A204.1 (cell line): ENCODE measurements at regions not wholly inside any gene's neighbourhood (a gene's known extent, or its start where the extent isn't known, plus 50 kb on each side); places are given as distances from the start of the nearest gene placed in this dataset.

ENCODE experiments used
- FAIRE-seq: peaks from 2 replicates; lab custom pipeline; 2012; peaks lifted over from hg19 to GRCh38; lab: Jason Lieb, UNC

- FAIRE-seq = no peak
These were observed 1083.9 kb downstream of the SORCS3 start for GRCh38 chr10:105725007-105725406.

DNA sequence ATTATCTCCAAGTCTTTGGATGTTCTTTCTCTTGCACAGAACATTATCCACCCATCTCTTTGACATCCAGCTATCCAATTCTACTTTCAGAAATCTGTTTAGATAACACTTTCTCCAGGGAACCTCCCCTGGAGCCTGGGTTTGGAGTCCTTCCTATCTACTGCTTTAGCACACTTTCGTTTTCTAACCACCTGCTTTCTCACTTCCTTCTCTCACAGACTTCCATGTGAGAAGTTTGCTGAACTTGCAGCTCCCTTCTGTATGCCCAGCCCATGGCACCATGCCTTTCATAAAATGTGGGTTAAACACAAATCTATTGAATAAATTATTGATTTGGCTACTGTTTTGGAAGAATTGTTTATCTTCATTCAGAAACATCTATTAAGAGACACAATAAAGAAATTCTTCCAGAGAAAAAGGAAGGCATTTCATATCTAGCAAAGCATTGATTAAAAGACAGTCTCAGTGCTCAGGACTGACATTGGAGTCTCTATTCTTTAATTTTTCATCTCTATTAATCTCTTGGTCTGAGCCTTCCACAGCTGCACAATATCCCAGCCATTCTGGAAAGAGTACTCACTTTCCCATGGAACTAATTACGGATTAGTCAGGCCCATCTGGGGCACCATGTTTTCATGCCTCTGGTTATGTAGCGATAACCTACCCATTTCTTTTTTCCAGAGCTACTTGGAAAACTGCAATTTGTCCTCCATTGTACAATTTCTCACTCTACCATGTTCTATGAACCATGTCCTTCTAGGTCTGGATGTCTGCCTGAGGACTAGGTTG, 1077.3 kb downstream of the SORCS3 start:
- no peak for FAIRE-seq

DNA sequence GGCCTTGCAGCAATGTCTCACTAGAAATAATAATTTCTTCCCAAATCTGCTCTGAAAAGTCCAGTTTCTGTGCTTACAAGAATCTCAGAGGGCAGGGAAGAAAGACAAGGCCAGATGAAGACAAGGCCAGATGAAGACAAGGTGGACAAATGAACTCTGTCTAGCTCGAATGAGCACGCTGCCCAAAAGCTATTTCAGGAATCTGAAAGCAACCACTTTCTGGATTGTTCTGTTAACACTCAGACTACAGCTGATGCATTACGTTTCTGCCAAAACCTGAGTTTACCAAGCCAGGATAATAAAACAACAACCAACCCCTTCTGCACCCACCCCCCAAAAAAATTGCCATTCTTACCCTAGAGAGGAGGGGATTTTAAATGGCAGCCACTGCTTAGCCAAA, 1073.6 kb downstream of the SORCS3 start:
- FAIRE-seq = no peak

DNA sequence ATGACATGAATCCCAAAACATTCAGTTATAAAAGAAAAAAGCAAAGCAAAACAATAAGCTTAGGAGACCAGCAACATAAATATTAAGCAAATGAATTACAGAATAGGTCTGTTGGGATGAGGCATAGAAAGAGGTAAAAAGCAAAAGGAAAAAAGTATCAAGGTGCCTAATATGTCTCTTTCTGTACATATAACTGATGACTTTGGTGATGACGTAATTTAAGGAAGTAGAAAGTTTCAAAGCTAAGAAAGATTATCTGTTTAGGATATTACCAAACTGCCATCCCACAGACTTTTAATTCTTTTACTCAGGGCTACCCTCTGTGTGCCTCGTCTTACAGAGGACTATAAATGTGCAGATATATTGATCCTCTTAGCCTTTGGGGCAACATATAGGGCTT, 1066.5 kb downstream of the SORCS3 start:
- FAIRE-seq = no peak

GRCh38 chr10:105706281-105707026, 1065.4 kb downstream of the SORCS3 start:
- no peak for FAIRE-seq

- no peak for FAIRE-seq
These were observed 1061.1 kb downstream of the SORCS3 start for GRCh38 chr10:105702211-105702610.

DNA sequence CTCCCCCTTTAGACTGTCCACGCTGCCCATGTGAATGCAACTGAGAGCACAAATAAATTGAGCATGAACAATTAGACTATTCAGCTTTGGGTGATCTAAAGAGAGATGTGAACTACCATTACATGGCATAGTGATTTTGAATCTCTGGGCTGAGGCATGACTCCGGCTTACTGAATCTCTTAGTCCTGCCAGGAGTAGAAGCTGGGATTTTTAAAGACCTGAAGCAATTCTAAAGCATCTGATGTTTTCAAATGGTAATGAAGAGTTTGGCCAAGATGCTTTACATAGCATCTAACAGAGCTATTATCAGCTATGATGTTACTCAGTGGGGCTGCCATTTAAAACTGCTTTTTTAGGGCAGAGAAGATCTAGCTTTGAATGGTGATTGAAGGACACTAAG, 1059.1 kb downstream of the SORCS3 start:
- no peak for FAIRE-seq

GRCh38 chr10:105699504-105699903, 1058.4 kb downstream of the SORCS3 start:
- no peak for FAIRE-seq

- FAIRE-seq = no peak
These were observed 1057.5 kb downstream of the SORCS3 start for GRCh38 chr10:105698592-105698991.

DNA sequence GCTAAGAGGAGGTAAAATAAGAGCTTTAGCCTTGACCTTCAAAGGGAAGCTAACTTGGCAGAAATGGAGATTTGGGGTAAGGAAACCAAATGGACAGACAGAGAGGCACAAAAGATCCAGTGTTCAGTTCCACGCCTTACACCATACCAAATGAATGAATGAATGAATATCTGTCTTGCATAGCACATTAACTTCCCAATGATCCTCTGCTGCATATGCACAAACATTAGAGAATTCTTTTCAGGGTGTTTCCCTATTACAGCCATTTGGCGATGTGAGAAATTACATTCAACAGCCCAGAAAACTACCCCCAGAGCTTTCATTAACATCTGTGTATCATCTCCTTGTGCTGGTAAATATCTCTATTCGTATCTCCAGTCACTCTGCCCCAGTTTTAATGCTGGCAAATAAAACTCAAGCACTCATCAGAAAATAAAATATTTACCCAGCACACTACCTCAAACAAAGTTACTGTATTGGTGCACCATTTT, 1056.2 kb downstream of the SORCS3 start:
- FAIRE-seq = no peak

GRCh38 chr10:105691811-105692210, 1050.7 kb downstream of the SORCS3 start:
- no peak for FAIRE-seq

GRCh38 chr10:105682911-105683310, 1041.8 kb downstream of the SORCS3 start:
- no peak for FAIRE-seq

- FAIRE-seq = no peak
These were observed 1040.0 kb downstream of the SORCS3 start for GRCh38 chr10:105681051-105681450.

DNA sequence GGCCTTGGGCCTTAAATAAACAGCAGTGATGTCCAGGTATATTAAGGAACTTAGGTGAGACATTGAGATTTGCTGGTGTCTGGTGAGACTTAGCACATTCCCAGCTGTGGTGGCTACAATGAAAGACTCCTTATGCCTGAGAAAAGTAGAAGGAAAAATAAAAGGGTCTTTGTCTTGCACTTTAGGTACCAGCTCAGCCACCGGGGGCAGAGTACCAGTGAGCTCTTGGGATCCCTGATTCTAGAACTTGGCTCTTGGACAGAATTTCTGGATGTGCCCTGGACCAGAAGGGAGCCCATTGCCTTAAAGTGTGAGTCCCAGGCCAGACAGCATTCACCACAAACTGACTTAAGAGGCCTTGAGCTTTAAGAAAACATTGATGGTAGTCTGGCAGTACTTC, 1038.7 kb downstream of the SORCS3 start:
- no peak for FAIRE-seq

- no peak for FAIRE-seq
These were observed 1034.2 kb downstream of the SORCS3 start for GRCh38 chr10:105675333-105675732.

DNA sequence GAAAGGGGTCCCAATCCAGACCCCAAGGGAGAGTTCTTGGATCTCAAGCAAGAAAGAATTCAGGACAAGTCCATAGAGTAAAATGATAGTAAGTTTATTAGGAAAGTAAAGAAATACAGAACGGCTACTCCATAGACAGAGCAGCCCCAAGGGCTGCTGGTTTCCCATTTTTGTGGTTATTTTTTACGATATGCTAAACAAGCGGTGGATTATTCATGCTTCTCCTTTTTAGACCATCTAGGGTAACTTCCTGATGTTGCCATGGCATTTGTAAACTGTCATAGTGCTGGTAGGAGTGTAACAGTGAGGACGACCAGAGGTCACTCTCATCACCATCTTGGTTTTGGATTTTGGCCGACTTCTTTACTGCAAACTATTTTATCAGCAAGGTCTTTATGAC, 1033.4 kb downstream of the SORCS3 start:
- FAIRE-seq = no peak

GRCh38 chr10:105658696-105659095, 1017.6 kb downstream of the SORCS3 start:
- no peak for FAIRE-seq

- FAIRE-seq = no peak
These were observed 1015.8 kb downstream of the SORCS3 start for GRCh38 chr10:105656856-105657255.

GRCh38 chr10:105650306-105650705, 1009.2 kb downstream of the SORCS3 start:
- no peak for FAIRE-seq

DNA sequence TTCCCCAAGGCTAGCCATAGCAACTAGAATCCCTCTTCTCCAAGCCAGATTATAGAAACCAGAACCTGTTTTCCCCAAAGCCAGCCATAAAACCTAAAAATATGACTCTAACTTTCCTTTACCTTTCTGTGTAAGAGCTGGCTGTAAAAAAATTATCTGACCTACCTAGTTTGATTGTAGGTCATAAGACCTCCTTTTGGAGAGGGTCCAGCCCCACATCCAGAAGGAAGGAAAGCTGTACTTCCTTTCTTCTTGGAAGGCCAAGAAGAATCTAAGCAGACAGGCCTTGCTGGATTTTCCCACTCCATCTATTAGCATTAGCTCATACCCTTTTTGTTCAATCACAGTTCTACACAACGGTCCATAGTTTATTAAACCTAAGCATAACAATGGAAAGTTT, 1006.3 kb downstream of the SORCS3 start:
- FAIRE-seq = no peak

DNA sequence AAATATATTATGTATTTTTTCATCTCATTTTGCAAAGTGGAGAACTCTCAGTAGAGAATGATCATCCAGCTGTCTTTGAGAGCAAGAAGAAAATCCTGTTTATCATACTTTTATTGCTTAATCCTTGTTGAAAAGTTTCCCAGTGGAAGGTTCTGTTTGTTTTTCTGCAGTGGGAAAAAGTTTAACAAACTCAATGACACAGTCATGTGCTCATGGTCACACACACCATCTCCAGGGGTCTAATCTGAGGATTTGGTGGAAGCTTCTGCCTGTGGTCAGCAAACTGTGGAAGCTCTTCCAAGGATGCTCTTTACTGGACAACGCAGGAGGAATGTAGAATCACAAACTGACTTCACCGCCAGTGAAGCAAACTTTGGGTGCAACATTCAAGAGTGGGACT, 1003.9 kb downstream of the SORCS3 start:
- no peak for FAIRE-seq

DNA sequence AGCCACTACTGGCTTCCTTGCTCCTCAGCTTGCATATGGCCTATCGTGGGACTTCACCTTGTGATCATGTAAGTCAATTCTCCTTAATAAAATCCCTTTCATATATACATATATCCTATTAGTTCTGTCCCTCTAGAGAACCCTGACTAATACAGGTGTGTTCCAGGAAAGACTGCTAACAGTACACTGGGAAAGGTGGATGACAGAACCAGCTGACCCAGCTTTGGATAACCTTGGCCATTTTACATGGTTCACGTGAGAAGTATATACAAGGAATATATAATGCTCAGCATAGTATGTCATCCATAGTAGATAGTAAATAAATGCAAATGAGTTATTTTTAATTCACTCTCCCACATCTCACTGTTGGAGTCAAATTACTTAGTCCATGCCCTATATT, 1003.5 kb downstream of the SORCS3 start:
- no peak for FAIRE-seq

GRCh38 chr10:105644091-105644490, 1003.0 kb downstream of the SORCS3 start:
- no peak for FAIRE-seq

GRCh38 chr10:105643660-105644059, 1002.6 kb downstream of the SORCS3 start:
- no peak for FAIRE-seq
